ENCODE measurements at regions not wholly inside any gene's neighbourhood (a gene's known extent, or its start where the extent isn't known, plus 50 kb on each side); places are given as distances from the start of the nearest gene placed in this dataset.

DNA sequence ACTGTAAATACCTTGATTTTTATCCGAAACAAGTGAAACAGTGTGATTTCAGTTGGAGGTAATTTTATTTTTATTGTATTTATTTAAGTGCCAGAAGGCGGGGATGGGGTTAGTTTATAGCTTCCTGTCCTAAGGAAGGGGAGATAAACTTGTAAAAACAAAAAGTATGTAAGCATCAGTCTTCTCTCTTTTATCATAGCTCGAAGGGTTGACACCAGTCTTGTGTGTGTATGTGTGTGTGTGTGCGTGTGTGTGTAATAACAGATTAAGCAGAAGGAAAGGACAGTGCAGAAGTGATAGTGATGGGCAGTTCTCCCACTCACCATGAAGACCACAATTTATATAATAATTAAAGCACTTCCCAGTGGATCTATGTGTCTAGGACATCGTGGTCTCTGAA, 793.3 kb downstream of the PLCL1 start:
- no peaks in the 10 kb centered on the region for H3K4me1 ChIP-seq (ENCODE audit: control insufficient read depth, extremely low read depth, insufficient read depth, low read length)
- CTCF ChIA-PET, result no interaction called here
- BruUV-seq (replicated peaks), result no TSS peak
- H3K4me3 ChIP-seq (replicated peaks in 1 of 3; ENCODE audit: insufficient read depth in 1 of 3, low read depth in 1 of 3, low read length in 3 of 3), result no peak overlapping the region
- POLR2A ChIA-PET, result no interaction called here
- no peak overlapping the region for H3K27ac ChIP-seq (ENCODE audit: insufficient read depth, low read depth, low read length)
- intact Hi-C loops (cut with micrococcal nuclease) (no loop called here), dilution Hi-C loops (cut with MboI; ENCODE audit: extremely low pct_ligation_motif_present, low sequenced_read_pairs) (no loop called here)
- no peaks in the 10 kb centered on the region for H3K36me3 ChIP-seq (ENCODE audit: control insufficient read depth in 2 of 2, extremely low read depth in 1 of 2, insufficient read depth in 2 of 2, low read length in 2 of 2)
- DNase-seq (ENCODE audit: low read depth, low spot score) (no peak), FAIRE-seq (no peak)
- no peaks in the 10 kb centered on the region for H4K20me1 ChIP-seq (replicated peaks; ENCODE audit: control insufficient read depth, extremely low read depth, insufficient read depth, low read length)
- H3K9ac ChIP-seq (replicated peaks; ENCODE audit: extremely low read depth, insufficient read depth, low read length), result no peak overlapping the region
- no peaks in the 10 kb centered on the region for H3K27me3 ChIP-seq (ENCODE audit: control insufficient read depth in 2 of 2, insufficient read depth in 2 of 2, low read length in 2 of 2)
- TF ChIP-seq, protein P1, sequence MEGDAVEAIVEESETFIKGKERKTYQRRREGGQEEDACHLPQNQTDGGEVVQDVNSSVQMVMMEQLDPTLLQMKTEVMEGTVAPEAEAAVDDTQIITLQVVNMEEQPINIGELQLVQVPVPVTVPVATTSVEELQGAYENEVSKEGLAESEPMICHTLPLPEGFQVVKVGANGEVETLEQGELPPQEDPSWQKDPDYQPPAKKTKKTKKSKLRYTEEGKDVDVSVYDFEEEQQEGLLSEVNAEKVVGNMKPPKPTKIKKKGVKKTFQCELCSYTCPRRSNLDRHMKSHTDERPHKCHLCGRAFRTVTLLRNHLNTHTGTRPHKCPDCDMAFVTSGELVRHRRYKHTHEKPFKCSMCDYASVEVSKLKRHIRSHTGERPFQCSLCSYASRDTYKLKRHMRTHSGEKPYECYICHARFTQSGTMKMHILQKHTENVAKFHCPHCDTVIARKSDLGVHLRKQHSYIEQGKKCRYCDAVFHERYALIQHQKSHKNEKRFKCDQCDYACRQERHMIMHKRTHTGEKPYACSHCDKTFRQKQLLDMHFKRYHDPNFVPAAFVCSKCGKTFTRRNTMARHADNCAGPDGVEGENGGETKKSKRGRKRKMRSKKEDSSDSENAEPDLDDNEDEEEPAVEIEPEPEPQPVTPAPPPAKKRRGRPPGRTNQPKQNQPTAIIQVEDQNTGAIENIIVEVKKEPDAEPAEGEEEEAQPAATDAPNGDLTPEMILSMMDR (IDR thresholded peaks at IDR 0.05; ENCODE audit: extremely low read depth in 1 of 2, insufficient read depth in 1 of 2, low read depth in 1 of 2, low read length in 2 of 2), result no peak
- TF ChIP-seq JUN (IDR thresholded peaks at IDR 0.05; ENCODE audit: borderline replicate concordance, insufficient read depth, insufficient read length, low read depth), result no peak
- TF ChIP-seq FOS (IDR thresholded peaks at IDR 0.05; ENCODE audit: borderline replicate concordance, insufficient read depth, low read length), result no peak
- no peak for TF ChIP-seq POLR2A (IDR thresholded peaks at IDR 0.05; ENCODE audit: low read depth, low read length)
- no peak for TF ChIP-seq GATA2 (IDR thresholded peaks at IDR 0.05; ENCODE audit: insufficient read depth, insufficient read length, low read depth, low read length)
- no peak for TF ChIP-seq EZH2 (IDR thresholded peaks at IDR 0.05; ENCODE audit: borderline replicate concordance, low read depth, low read length, severe bottlenecking)
- TF ChIP-seq MYC (IDR thresholded peaks at IDR 0.05; ENCODE audit: low read depth, low read length), result no peak
- no peak for TF ChIP-seq POLR2AphosphoS5 (IDR thresholded peaks at IDR 0.05; ENCODE audit: insufficient read depth, low read depth, low read length)
- TF ChIP-seq, protein P2, sequence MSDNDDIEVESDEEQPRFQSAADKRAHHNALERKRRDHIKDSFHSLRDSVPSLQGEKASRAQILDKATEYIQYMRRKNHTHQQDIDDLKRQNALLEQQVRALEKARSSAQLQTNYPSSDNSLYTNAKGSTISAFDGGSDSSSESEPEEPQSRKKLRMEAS (IDR thresholded peaks at IDR 0.05; ENCODE audit: insufficient read depth, insufficient read length), result no peak
- no peak overlapping the region for H2AFZ ChIP-seq (ENCODE audit: low read depth, low read length)
- H3K4me2 ChIP-seq (ENCODE audit: insufficient read depth, low read length), result no peak overlapping the region
- H3K9me1 ChIP-seq (replicated peaks; ENCODE audit: control insufficient read depth, extremely low read depth, insufficient read depth, low read length), result no peaks in the 10 kb centered on the region
- H3K79me2 ChIP-seq (ENCODE audit: control insufficient read depth, insufficient read depth, low read length), result no peaks in the 10 kb centered on the region
- H3K9me3 ChIP-seq (replicated peaks; ENCODE audit: control insufficient read depth, insufficient read depth, low read length), result no peaks in the 10 kb centered on the region
